Mesenchymal stem cell (in vitro differentiated cells and primary cell): ENCODE measurements at regions not wholly inside any gene's neighbourhood (a gene's known extent, or its start where the extent isn't known, plus 50 kb on each side); places are given as distances from the start of the nearest gene placed in this dataset.

Source experiments
- DNase-seq: peaks from one replicate; pipeline ENCODE4 v3.0.0-alpha.2; 2013
- H2AFZ ChIP-seq: one replicate; pipeline ENCODE4 v1.6.1; 2013; ENCODE audit warnings: low read depth, mild to moderate bottlenecking, control low read depth, inconsistent platforms, low read length, moderate library complexity
- H2AK5ac ChIP-seq: 2 replicates; pipeline ENCODE4 v1.6.1; 2013; ENCODE audit warnings: low read length, moderate library complexity, mild to moderate bottlenecking, inconsistent platforms; ENCODE audit not compliant: severe bottlenecking
- H2BK120ac ChIP-seq: one replicate; pipeline ENCODE4 v1.6.1; 2013; ENCODE audit warnings: low read depth, mild to moderate bottlenecking, inconsistent platforms, low read length, moderate library complexity
- H2BK12ac ChIP-seq, 2 experiments: one replicate each; pipeline ENCODE4 v1.6.1; 2013; ENCODE audit warnings: inconsistent platforms in 2 of 2, low read length in 2 of 2, mild to moderate bottlenecking in 2 of 2, moderate library complexity in 2 of 2, control low read depth in 1 of 2
- H2BK15ac ChIP-seq: one replicate; pipeline ENCODE4 v1.6.1; 2013; ENCODE audit warnings: mild to moderate bottlenecking, low read depth, inconsistent platforms; ENCODE audit not compliant: poor library complexity, severe bottlenecking
- H2BK5ac ChIP-seq: 2 replicates; pipeline ENCODE4 v1.6.1; 2013; ENCODE audit warnings: low read depth, mild to moderate bottlenecking, low read length, control low read depth, inconsistent platforms; ENCODE audit not compliant: poor library complexity, severe bottlenecking
- H3K14ac ChIP-seq, 2 experiments: one replicate each; pipeline ENCODE4 v1.6.1; 2013; ENCODE audit warnings: inconsistent platforms in 2 of 2, low read length in 2 of 2, control low read depth in 1 of 2, mild to moderate bottlenecking in 1 of 2, moderate library complexity in 1 of 2
- H3K18ac ChIP-seq, 2 experiments: one replicate each; pipeline ENCODE4 v1.6.1; 2013; ENCODE audit warnings: inconsistent platforms in 2 of 2, low read length in 2 of 2, control low read depth in 1 of 2, low read depth in 1 of 2, mild to moderate bottlenecking in 1 of 2
- H3K23ac ChIP-seq, 2 experiments: one replicate each; pipeline ENCODE4 v1.6.1; 2013; ENCODE audit warnings: inconsistent platforms in 2 of 2, low read length in 2 of 2, mild to moderate bottlenecking in 2 of 2, moderate library complexity in 2 of 2, control low read depth in 1 of 2
- H3K27ac ChIP-seq: 2 replicates; pipeline ENCODE4 v1.5.1; 2013; ENCODE audit warnings: mild to moderate bottlenecking, moderate library complexity, low read length, control low read depth, inconsistent platforms; ENCODE audit not compliant: poor library complexity, severe bottlenecking
- H3K27me3 ChIP-seq, 2 experiments: 2 replicates each; pipeline versions ENCODE4 v1.6.1 to v1.7.0; 2013; ENCODE audit warnings: low read length in 2 of 2, mild to moderate bottlenecking in 2 of 2, moderate library complexity in 2 of 2, control low read depth in 1 of 2, inconsistent platforms in 1 of 2; ENCODE audit not compliant: control insufficient read depth in 1 of 2, insufficient read depth in 1 of 2
- H3K36me3 ChIP-seq, 2 experiments: 2 replicates each; pipeline versions ENCODE4 v1.6.1 to v1.7.0; 2013; ENCODE audit warnings: low read length in 2 of 2, control low read depth in 1 of 2, inconsistent platforms in 1 of 2, low read depth in 1 of 2, mild to moderate bottlenecking in 1 of 2; ENCODE audit not compliant: insufficient read depth in 2 of 2, control insufficient read depth in 1 of 2
- H3K4ac ChIP-seq, 2 experiments: one replicate each; pipeline ENCODE4 v1.6.1; 2013; ENCODE audit warnings: inconsistent platforms in 2 of 2, low read length in 2 of 2, mild to moderate bottlenecking in 2 of 2, moderate library complexity in 2 of 2, control low read depth in 1 of 2, low read depth in 1 of 2
- H3K4me1 ChIP-seq: 2 replicates; pipeline ENCODE4 v1.6.1; 2013; ENCODE audit warnings: low read depth, low read length, control low read depth; ENCODE audit not compliant: control insufficient read depth, insufficient read depth
- H3K4me2 ChIP-seq: 2 replicates; pipeline ENCODE4 v1.6.1; 2013; ENCODE audit warnings: low read length, mild to moderate bottlenecking, inconsistent platforms; ENCODE audit not compliant: poor library complexity, severe bottlenecking
- H3K4me3 ChIP-seq, 2 experiments: 2 replicates each; pipeline versions ENCODE4 v1.5.1 to v1.7.0; 2013; ENCODE audit warnings: low read length in 2 of 2, mild to moderate bottlenecking in 2 of 2, control low read depth in 1 of 2, low read depth in 1 of 2; ENCODE audit not compliant: insufficient read depth in 1 of 2
- H3K79me1 ChIP-seq: replicated peaks from 2 replicates; pipeline ENCODE4 v1.6.1; 2013; ENCODE audit warnings: mild to moderate bottlenecking, control low read depth, low read length, inconsistent platforms; ENCODE audit not compliant: poor library complexity, severe bottlenecking
- H3K9ac ChIP-seq: 2 replicates; pipeline ENCODE4 v1.7.0; 2013; ENCODE audit warnings: mild to moderate bottlenecking, low read length, moderate library complexity
- H3K9me3 ChIP-seq: 2 replicates; pipeline ENCODE4 v1.7.0; 2013; ENCODE audit warnings: mild to moderate bottlenecking, low read length; ENCODE audit not compliant: control insufficient read depth
- H4K8ac ChIP-seq: one replicate; pipeline ENCODE4 v1.6.1; 2013; ENCODE audit warnings: inconsistent platforms, mild to moderate bottlenecking, low read length, moderate library complexity
- H4K91ac ChIP-seq: one replicate; pipeline ENCODE4 v1.6.1; 2013; ENCODE audit warnings: mild to moderate bottlenecking, low read length, inconsistent platforms
- WGBS: methylation state at CpG from one replicate; pipeline ENCODE4 v1.1.7; 2013; ENCODE audit warnings: mixed read lengths; 5-methylcytosine and 5-hydroxymethylcytosine counted together

DNA sequence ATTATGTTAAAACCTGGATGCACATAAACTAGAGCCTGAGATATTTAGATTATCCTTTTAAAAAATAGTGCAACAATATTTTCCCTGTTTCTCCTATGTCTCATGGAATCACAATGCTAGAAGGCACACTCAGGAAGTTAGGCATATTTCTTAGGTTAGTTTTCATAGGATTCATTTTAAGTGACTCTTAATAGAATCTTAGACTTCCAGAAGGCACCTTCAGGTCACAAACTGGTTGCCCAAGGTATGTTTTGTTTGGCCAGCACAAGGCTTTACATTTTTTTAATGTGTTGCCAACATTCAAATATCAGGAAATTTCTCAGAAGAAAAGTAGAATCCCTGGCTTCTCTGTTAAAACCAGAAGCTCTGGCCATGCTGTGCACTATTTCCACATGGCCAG is 129.3 kb downstream of the LNPK start:
- no peak overlapping the region for H2BK12ac ChIP-seq
- no peak overlapping the region for H4K8ac ChIP-seq
- no peak overlapping the region for H3K4me2 ChIP-seq
- no peak overlapping the region for H2AK5ac ChIP-seq
- no peaks in the 10 kb centered on the region for H3K36me3 ChIP-seq
- H3K79me1 ChIP-seq: no peaks in the 10 kb centered on the region
- H3K27me3 ChIP-seq: peaks cover 0 to 4% of the 10 kb centered on the region in 2 experiments
- H2AFZ ChIP-seq: no peak overlapping the region
- no peak overlapping the region for H2BK15ac ChIP-seq
- no peak overlapping the region for H3K4me3 ChIP-seq
- H2BK5ac ChIP-seq: no peak overlapping the region
- H3K27ac ChIP-seq: no peak overlapping the region
- H3K4ac ChIP-seq: no peak overlapping the region
- no peak overlapping the region for H3K14ac ChIP-seq
- H3K23ac ChIP-seq: no peak overlapping the region
- H3K9me3 ChIP-seq: no peaks in the 10 kb centered on the region
- no peak overlapping the region for H4K91ac ChIP-seq
- no peak overlapping the region for H3K9ac ChIP-seq
- no peak for DNase-seq
- H2BK120ac ChIP-seq: no peak overlapping the region
- H3K4me1 ChIP-seq: no peaks in the 10 kb centered on the region
- H3K18ac ChIP-seq: no peak overlapping the region

DNA sequence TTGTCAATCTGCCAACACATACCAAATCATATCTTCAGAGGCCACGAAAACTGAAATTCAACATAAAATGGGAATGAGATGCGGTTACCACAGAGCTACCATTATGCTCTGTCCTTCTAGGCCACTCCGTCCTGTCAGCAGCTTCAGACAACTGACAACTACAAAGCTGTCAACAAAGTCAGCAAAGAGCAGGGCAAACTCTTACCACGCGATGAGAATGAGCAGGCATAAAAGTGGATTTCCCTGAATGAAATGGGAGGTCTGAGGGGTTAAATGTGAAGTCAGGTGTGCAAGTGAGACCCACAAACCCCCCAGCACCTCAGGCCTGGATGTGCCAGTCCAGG is 130.1 kb downstream of the LNPK start:
- no peak overlapping the region for H2BK15ac ChIP-seq
- H2AFZ ChIP-seq: no peak overlapping the region
- no peak overlapping the region for H3K18ac ChIP-seq
- no peak overlapping the region for H3K4ac ChIP-seq
- no peak overlapping the region for H3K23ac ChIP-seq
- H2AK5ac ChIP-seq: no peak overlapping the region
- no peak overlapping the region for H2BK120ac ChIP-seq
- H3K14ac ChIP-seq: no peak overlapping the region
- H3K4me1 ChIP-seq: no peaks in the 10 kb centered on the region
- H4K8ac ChIP-seq: no peak overlapping the region
- H3K4me3 ChIP-seq: no peak overlapping the region
- no peak overlapping the region for H3K4me2 ChIP-seq
- peaks cover 0 to 4% of the 10 kb centered on the region in 2 experiments for H3K27me3 ChIP-seq
- H3K9me3 ChIP-seq: no peaks in the 10 kb centered on the region
- no peak for DNase-seq
- WGBS: 84% methylated on average over 4 of the region's 5 CpGs
- no peak overlapping the region for H3K9ac ChIP-seq
- H3K36me3 ChIP-seq: no peaks in the 10 kb centered on the region
- H3K27ac ChIP-seq: no peak overlapping the region
- H2BK5ac ChIP-seq: no peak overlapping the region
- H2BK12ac ChIP-seq: no peak overlapping the region
- H4K91ac ChIP-seq: no peak overlapping the region
- no peaks in the 10 kb centered on the region for H3K79me1 ChIP-seq

DNA sequence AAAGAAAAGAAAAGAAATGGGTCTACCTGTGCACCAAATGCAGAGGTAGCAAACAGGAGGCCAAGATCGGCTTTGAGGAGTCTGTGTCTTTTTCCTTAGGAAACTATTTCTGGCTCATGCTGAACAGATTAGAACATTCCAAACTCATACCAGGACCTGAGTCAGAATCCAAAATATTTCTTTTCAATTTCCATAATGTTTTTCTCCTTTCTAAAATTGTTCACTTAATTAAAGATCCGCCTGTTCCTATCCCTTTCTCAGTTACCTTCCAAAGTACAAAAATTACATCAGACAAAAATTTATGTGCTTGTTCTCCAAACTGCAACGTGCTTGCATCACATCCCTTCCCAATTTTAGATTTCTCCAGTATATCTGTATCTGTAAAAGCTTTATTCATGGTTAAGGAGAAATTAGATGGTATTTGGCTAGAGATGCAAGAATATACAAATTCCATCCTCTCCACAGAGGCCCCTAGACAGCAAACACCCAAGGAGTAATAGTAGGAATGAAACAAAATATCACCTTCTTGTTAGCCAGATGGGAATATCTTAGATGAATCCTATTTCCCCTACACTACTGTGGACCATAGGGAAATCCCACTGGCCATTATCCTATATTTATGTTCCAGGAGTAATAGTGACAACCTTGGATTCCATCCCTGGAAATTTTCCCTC is 130.6 kb downstream of the LNPK start:
- no peak overlapping the region for H4K8ac ChIP-seq
- no peak overlapping the region for H2BK120ac ChIP-seq
- no peak overlapping the region for H2AK5ac ChIP-seq
- no peak overlapping the region for H3K23ac ChIP-seq
- H3K27me3 ChIP-seq: peaks cover 0 to 4% of the 10 kb centered on the region in 2 experiments
- H3K18ac ChIP-seq: no peak overlapping the region
- no peak overlapping the region for H2BK5ac ChIP-seq
- no peak overlapping the region for H4K91ac ChIP-seq
- H3K4ac ChIP-seq: no peak overlapping the region
- no peak overlapping the region for H2AFZ ChIP-seq
- DNase-seq: no peak
- H3K36me3 ChIP-seq: no peaks in the 10 kb centered on the region
- no peak overlapping the region for H3K27ac ChIP-seq
- no peak overlapping the region for H3K14ac ChIP-seq
- no peaks in the 10 kb centered on the region for H3K9me3 ChIP-seq
- WGBS: 93% methylated on average over 2 of the region's 3 CpGs
- no peak overlapping the region for H3K9ac ChIP-seq
- H3K79me1 ChIP-seq: no peaks in the 10 kb centered on the region
- no peak overlapping the region for H3K4me3 ChIP-seq
- H3K4me2 ChIP-seq: no peak overlapping the region
- H3K4me1 ChIP-seq: no peaks in the 10 kb centered on the region
- no peak overlapping the region for H2BK15ac ChIP-seq
- H2BK12ac ChIP-seq: no peak overlapping the region

DNA sequence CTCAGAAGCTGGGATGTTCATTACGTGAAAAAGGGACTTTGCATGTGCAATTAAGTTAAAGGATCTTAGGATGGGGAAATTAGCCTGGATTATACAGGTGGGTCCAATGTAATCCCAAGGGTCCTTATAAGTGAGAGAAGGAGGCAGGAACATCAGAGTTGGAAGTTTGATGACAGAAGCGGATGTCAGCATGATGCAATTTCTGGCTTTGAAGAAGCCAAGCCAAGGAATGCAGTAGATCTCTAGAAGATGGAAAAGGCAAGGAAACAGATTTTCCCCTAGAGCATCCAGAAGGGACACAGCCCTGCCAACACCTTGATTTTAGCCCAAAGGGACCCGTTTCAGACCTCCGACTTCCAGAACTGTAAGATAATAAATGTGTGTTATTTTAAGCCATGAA is 136.4 kb downstream of the LNPK start:
- Histone ChIP-seq H4K91ac (no peak overlapping the region), H4K8ac (no peak overlapping the region), H3K4me3 (no peak overlapping the region), H3K14ac (no peak overlapping the region), H3K27ac (no peak overlapping the region), H3K27me3 (peaks cover 0 to 6% of the 10 kb centered on the region in 2 experiments), H3K79me1 (no peaks in the 10 kb centered on the region), H3K4ac (no peak overlapping the region), H3K9me3 (no peaks in the 10 kb centered on the region), H2BK15ac (no peak overlapping the region), H2BK12ac (no peak overlapping the region), H3K4me1 (no peaks in the 10 kb centered on the region), H2BK120ac (no peak overlapping the region), H3K23ac (no peak overlapping the region), H3K9ac (no peak overlapping the region), H3K36me3 (no peaks in the 10 kb centered on the region), H2AFZ (no peak overlapping the region), H2BK5ac (no peak overlapping the region), H3K18ac (no peak overlapping the region), H3K4me2 (no peak overlapping the region), H2AK5ac (no peak overlapping the region)
- no peak for DNase-seq
- WGBS: 95% methylated on average over 2 of the region's 4 CpGs
